Panc1 (cell line): ENCODE measurements at regions not wholly inside any gene's neighbourhood (a gene's known extent, or its start where the extent isn't known, plus 50 kb on each side); places are given as distances from the start of the nearest gene placed in this dataset.

Experiments used
- ATAC-seq: fragments of 200-7000 bp; cut with Tn5 transposase; 2 replicates; pipeline ENCODE4 v1.9.1; 2020; ENCODE audit warnings: mild to moderate bottlenecking, moderate library complexity
- BruUV-seq: library from RNA; stranded (reverse); fragments of 400-500 nt; replicated peaks from 2 replicates; lab custom pipeline; 2021; lab: Mats Ljungman, UMichigan
- CTCF ChIA-PET: fragments of 300-600 bp; sonication (Branson Sonifier 250); formaldehyde crosslinking; loops from one replicate; lab custom pipeline; 2022; ENCODE audit warnings: antibody characterized with exemption; lab: Charles Lee
- POLR2A ChIA-PET: fragments of 300-600 bp; sonication (Branson Sonifier 250); formaldehyde crosslinking; loops from one replicate; lab custom pipeline; 2022; ENCODE audit warnings: antibody characterized with exemption; lab: Charles Lee
- DNase-seq: peaks from one replicate; pipeline ENCODE4 v3.0.0-alpha.2; 2010; ENCODE audit warnings: low read depth, low spot score
- H3K27ac ChIP-seq: 2 replicates; pipeline ENCODE4 v1.5.1; 2011; ENCODE audit warnings: mild to moderate bottlenecking, low read length, inconsistent platforms
- H3K27me3 ChIP-seq: fragments of 200-500 bp; sonication (Bioruptor generic); 2 replicates; pipeline ENCODE4 v1.6.0; 2014; ENCODE audit warnings: low read length, inconsistent platforms; ENCODE audit not compliant: control insufficient read depth, insufficient read depth
- H3K36me3 ChIP-seq: fragments of 200-500 bp; sonication (Bioruptor generic); 2 replicates; pipeline ENCODE4 v1.5.1; 2014; ENCODE audit warnings: inconsistent platforms, mild to moderate bottlenecking, low read length, moderate library complexity; ENCODE audit not compliant: control insufficient read depth, insufficient read depth
- H3K4me1 ChIP-seq: 2 replicates; pipeline ENCODE4 v1.5.1; 2011; ENCODE audit warnings: inconsistent platforms, mild to moderate bottlenecking, low read length, moderate library complexity; ENCODE audit not compliant: control insufficient read depth, insufficient read depth
- H3K4me3 ChIP-seq, 2 experiments: 2 replicates each; pipeline ENCODE4 v1.5.1; 2011 to 2012; ENCODE audit warnings: low read depth in 2 of 2, low read length in 2 of 2, mild to moderate bottlenecking in 2 of 2, inconsistent platforms in 1 of 2, moderate library complexity in 1 of 2
- H3K9me3 ChIP-seq: fragments of 200-500 bp; sonication (Bioruptor generic); 2 replicates; pipeline ENCODE4 v1.5.1; 2014; ENCODE audit warnings: low read depth, mild to moderate bottlenecking, inconsistent platforms, low read length, moderate library complexity; ENCODE audit not compliant: control insufficient read depth, insufficient read depth
- CTCF ChIP-seq: fragments of 450-650 bp; IDR thresholded peaks from 2 replicates; pipeline ENCODE4 v1.5.1; 2017; ENCODE audit warnings: mild to moderate bottlenecking
- POLR2AphosphoS5 ChIP-seq: IDR thresholded peaks from 2 replicates; pipeline ENCODE4 v1.6.1; 2012; ENCODE audit warnings: mild to moderate bottlenecking, low read depth, low read length, moderate library complexity
- SIN3A ChIP-seq: IDR thresholded peaks from 2 replicates; pipeline ENCODE4 v1.6.1; 2012; ENCODE audit warnings: low read depth, mild to moderate bottlenecking, low read length, moderate library complexity, borderline replicate concordance; ENCODE audit not compliant: insufficient read depth
- TCF7L2 ChIP-seq: IDR thresholded peaks from 2 replicates; pipeline ENCODE4 v1.6.1; 2011; ENCODE audit warnings: mild to moderate bottlenecking, low read depth, low read length, inconsistent platforms
- in situ Hi-C: cut with HindIII; loops from 2 replicates; pipeline ENCODE4 v1.10.0; 2016; ENCODE audit warnings: low sequenced_read_pairs, low pct_unique_long_range_greater_than_20kb
- intact Hi-C: fragments of 100-400 bp; cut with micrococcal nuclease; formaldehyde crosslinking; loops from one replicate; pipeline ENCODE4 v1.10.0; 2022; ENCODE audit not compliant: unreplicated experiment
- TF ChIP-seq, protein P1 (sequence below), 2 experiments: IDR thresholded peaks; 2 replicates each; pipeline ENCODE4 v1.6.1; 2011 to 2012; ENCODE audit warnings: low read depth in 2 of 2, control low read depth in 1 of 2, low read length in 1 of 2, mild to moderate bottlenecking in 1 of 2, moderate library complexity in 1 of 2; ENCODE audit not compliant: insufficient read depth in 1 of 2

- DNase-seq: no peak
- no TSS peak for BruUV-seq
- no peak overlapping the region for H3K27ac ChIP-seq
- no peaks in the 10 kb centered on the region for H3K9me3 ChIP-seq
- no peaks in the 10 kb centered on the region for H3K36me3 ChIP-seq
- H3K27me3 ChIP-seq: no peaks in the 10 kb centered on the region
- no peak for ATAC-seq
- no peak for TF ChIP-seq CTCF
- TF ChIP-seq TCF7L2: no peak
- TF ChIP-seq SIN3A: no peak
- TF ChIP-seq, protein P1, sequence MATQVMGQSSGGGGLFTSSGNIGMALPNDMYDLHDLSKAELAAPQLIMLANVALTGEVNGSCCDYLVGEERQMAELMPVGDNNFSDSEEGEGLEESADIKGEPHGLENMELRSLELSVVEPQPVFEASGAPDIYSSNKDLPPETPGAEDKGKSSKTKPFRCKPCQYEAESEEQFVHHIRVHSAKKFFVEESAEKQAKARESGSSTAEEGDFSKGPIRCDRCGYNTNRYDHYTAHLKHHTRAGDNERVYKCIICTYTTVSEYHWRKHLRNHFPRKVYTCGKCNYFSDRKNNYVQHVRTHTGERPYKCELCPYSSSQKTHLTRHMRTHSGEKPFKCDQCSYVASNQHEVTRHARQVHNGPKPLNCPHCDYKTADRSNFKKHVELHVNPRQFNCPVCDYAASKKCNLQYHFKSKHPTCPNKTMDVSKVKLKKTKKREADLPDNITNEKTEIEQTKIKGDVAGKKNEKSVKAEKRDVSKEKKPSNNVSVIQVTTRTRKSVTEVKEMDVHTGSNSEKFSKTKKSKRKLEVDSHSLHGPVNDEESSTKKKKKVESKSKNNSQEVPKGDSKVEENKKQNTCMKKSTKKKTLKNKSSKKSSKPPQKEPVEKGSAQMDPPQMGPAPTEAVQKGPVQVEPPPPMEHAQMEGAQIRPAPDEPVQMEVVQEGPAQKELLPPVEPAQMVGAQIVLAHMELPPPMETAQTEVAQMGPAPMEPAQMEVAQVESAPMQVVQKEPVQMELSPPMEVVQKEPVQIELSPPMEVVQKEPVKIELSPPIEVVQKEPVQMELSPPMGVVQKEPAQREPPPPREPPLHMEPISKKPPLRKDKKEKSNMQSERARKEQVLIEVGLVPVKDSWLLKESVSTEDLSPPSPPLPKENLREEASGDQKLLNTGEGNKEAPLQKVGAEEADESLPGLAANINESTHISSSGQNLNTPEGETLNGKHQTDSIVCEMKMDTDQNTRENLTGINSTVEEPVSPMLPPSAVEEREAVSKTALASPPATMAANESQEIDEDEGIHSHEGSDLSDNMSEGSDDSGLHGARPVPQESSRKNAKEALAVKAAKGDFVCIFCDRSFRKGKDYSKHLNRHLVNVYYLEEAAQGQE (IDR thresholded peaks at IDR 0.05; ENCODE audit: insufficient read depth in 1 of 2, low read depth in 2 of 2, low read length in 1 of 2): no peak
- no peak for TF ChIP-seq POLR2AphosphoS5
- ChIA-PET CTCF (no interaction called here), POLR2A (interaction anchor here (0.6 kb wide), 1 partner anchor 351 kb away, joined by 5 read pairs; no protein-coding TSS in a partner anchor)
- intact Hi-C loops: no loop called here
- H3K4me3 ChIP-seq: no peak overlapping the region
- no peaks in the 10 kb centered on the region for H3K4me1 ChIP-seq
- in situ Hi-C loops: no loop called here
These were observed 456.5 kb upstream of the CNTN5 start for GRCh38 chr11:98564233-98564632.

DNA sequence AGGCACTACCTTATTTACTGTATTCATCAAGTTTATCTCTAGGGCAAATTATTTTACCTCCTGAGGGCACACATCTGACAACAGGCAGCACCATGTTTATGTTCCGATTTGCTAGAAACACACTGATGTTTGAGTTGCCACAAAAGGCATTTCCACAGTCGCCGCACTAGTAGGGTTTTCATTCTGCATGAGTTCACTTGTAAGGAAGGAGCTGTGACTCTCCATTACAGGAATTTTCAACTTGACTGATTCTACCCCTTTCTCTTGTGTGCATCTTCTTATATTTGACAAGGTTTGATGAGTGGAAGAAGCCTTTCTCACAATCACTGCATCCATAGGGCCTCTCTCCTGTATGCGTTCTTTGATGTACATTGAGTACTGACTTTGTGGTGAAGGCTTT is 455.9 kb upstream of the CNTN5 start:
- ChIA-PET POLR2A (interaction anchor here (0.6 kb wide), 1 partner anchor 350 kb away, joined by 5 read pairs; no protein-coding TSS in a partner anchor), CTCF (no interaction called here)
- no TSS peak for BruUV-seq

More for the DNA sequence above, 455.9 kb upstream of the CNTN5 start:
- Histone ChIP-seq H3K36me3 (no peaks in the 10 kb centered on the region), H3K4me1 (no peaks in the 10 kb centered on the region), H3K9me3 (no peaks in the 10 kb centered on the region), H3K27me3 (no peaks in the 10 kb centered on the region), H3K27ac (no peak overlapping the region), H3K4me3 (no peak overlapping the region)
- in situ Hi-C loops: no loop called here
- TF ChIP-seq CTCF (no peak), POLR2AphosphoS5 (no peak), TCF7L2 (no peak)
- TF ChIP-seq, protein P1 (IDR thresholded peaks at IDR 0.05; ENCODE audit: insufficient read depth in 1 of 2, low read depth in 2 of 2, low read length in 1 of 2): no peak
- DNase-seq: no peak
- intact Hi-C loops: no loop called here
- no peak for ATAC-seq
